Heart right ventricle (tissue), 16 donors: ENCODE measurements at regions not wholly inside any gene's neighbourhood (a gene's known extent, or its start where the extent isn't known, plus 50 kb on each side); places are given as distances from the start of the nearest gene placed in this dataset.

Experiments
- ATAC-seq, 8 donors: fragments of 200-7000 bp; cut with Tn5 transposase; one replicate each; pipeline ENCODE4 v1.9.1; 2020; ENCODE audit warnings: mild to moderate bottlenecking in 8 of 8, moderate library complexity in 8 of 8, moderate number of reproducible peaks in 1 of 8
- DNase-seq, 2 donors: peaks; one replicate each; pipeline ENCODE4 v3.0.0-alpha.2; 2020
- H3K27ac ChIP-seq, 10 donors: fragments of 200-600 bp; sonication (generic) in 2 of 10; one replicate each; pipeline versions ENCODE4 v1.5.0 to v1.8.0; 2020 to 2022; ENCODE audit warnings: mild to moderate bottlenecking in 3 of 10
- H3K27me3 ChIP-seq, 7 donors: fragments of 200-600 bp; one replicate each; pipeline ENCODE4 v1.8.0; 2021 to 2022; ENCODE audit warnings: mild to moderate bottlenecking in 2 of 7
- H3K36me3 ChIP-seq, 9 donors: fragments of 200-600 bp; sonication (generic) in 1 of 9; one replicate each; pipeline versions ENCODE4 v1.5.0 to v1.8.0; 2020 to 2022; ENCODE audit warnings: mild to moderate bottlenecking in 2 of 9
- H3K4me1 ChIP-seq, 9 donors: fragments of 200-600 bp; sonication (generic) in 1 of 9; one replicate each; pipeline versions ENCODE4 v1.5.0 to v1.8.0; 2020 to 2022; ENCODE audit warnings: mild to moderate bottlenecking in 4 of 9
- H3K4me3 ChIP-seq, 10 donors: fragments of 200-600 bp; sonication (generic) in 2 of 10; one replicate each; pipeline versions ENCODE4 v1.5.0 to v1.8.0; 2020 to 2022; ENCODE audit warnings: mild to moderate bottlenecking in 7 of 10, moderate library complexity in 2 of 10
- H3K9me3 ChIP-seq, 11 donors: fragments of 200-600 bp in 10 of 11; sonication (generic) in 2 of 11; one replicate each; pipeline versions ENCODE4 v1.5.0 to v1.8.0; 2013 to 2022; ENCODE audit warnings: mild to moderate bottlenecking in 2 of 11, control low read depth in 1 of 11, moderate library complexity in 1 of 11
- CTCF ChIP-seq, 9 donors: fragments of 200-600 bp; sonication (generic) in 2 of 9; IDR thresholded peaks; one replicate each; pipeline versions ENCODE4 v1.5.0 to v1.8.0; 2021 to 2022; ENCODE audit warnings: antibody characterized with exemption in 9 of 9, mild to moderate bottlenecking in 5 of 9, moderate library complexity in 1 of 9
- WGBS, 2 donors: extraction: QIAGEN DNeasy Blood & Tissue Kit; methylation state at CpG; one replicate each; pipeline ENCODE4 v1.1.7; 2013; ENCODE audit warnings: inconsistent platforms in 1 of 2; 5-methylcytosine and 5-hydroxymethylcytosine counted together
- intact Hi-C, 10 donors: fragments of 100-400 bp; cut with DNase I; formaldehyde crosslinking; loops; one replicate each; pipeline versions ENCODE4 v1.11.1 to v1.14.2; 2022
- donor health status: Arrhythmogenic right ventricular cardiomyopathy.
- donor health status: ischemic (EF 13 %, LVEDD 7.1; RV severe dilation, severe dysfunction).
- donor health status: healthy with polysubstance abuse.
- donor health status: DM: no; HTN: yes; CAD: no.
- donor health status: DM: no; HTN: no; CAD: no.
- donor health status: ischemic (EF 25% LVEDD 6.9; RV normal size, moderate dysfunction).
- donor health status: ischemic (EF 25% LVEDD 5.7; RV mildly dilated, moderate dysfunction).
- donor health status: healthy.
- donor health status: DM: yes; HTN: yes; CAD: no.
- donor health status: Ischemic cardiomyopathy.
- donor health status: ischemic (EF 35%, LVEDD 5.7; RV mildly dilated, moderate dysfunction).
- donor health status: nonischemic (EF 11% LVEDD 7.7; RV severe dilation, severe dysfunction).
- donor health status: DM: yes; HTN: yes; CAD: no.
- donor health status: PGD.
- donor health status: ischemic (EF 29% LVEDD 5.4; RV normal size, mild dysfunction).
- donor health status: nonischemic (EF 23%, LVEDD 6.1; RV moderate dilation, normal function).

- 93% methylated on average over 7 of the region's 7 CpGs for WGBS, 2 donors
- no peak for DNase-seq
- intact Hi-C loops = no loop called here
Measured at GRCh38 chr18:78838183-78838582, 141.4 kb upstream of the SALL3 start.

GRCh38 chr18:78849046-78849445 lies 130.6 kb upstream of the SALL3 start:
- peaks cover 0 to 38% (median 11%) of the 10 kb centered on the region in 11 donors for H3K9me3 ChIP-seq
- H3K4me1 ChIP-seq = no peaks in the 10 kb centered on the region
- DNase-seq (no peak), ATAC-seq (no peak)
- no peaks in the 10 kb centered on the region for H3K36me3 ChIP-seq
- H3K4me3 ChIP-seq = no peak overlapping the region
- no peak for TF ChIP-seq CTCF (IDR thresholded peaks at IDR 0.05)
- H3K27ac ChIP-seq = no peak overlapping the region
- intact Hi-C loops = no loop called here
- no peaks in the 10 kb centered on the region for H3K27me3 ChIP-seq
- WGBS, 2 donors = 83% methylated on average over 5 of the region's 5 CpGs

More at GRCh38 chr18:78838183-78838582, 141.4 kb upstream of the SALL3 start:
- no peaks in the 10 kb centered on the region for H3K36me3 ChIP-seq
- H3K9me3 ChIP-seq = peaks cover 0 to 8% (median 0%) of the 10 kb centered on the region in 11 donors
- no peaks in the 10 kb centered on the region for H3K4me1 ChIP-seq
- peaks cover 0 to 7% (median 0%) of the 10 kb centered on the region in 7 donors for H3K27me3 ChIP-seq
- no peak overlapping the region for H3K27ac ChIP-seq
- TF ChIP-seq CTCF (IDR thresholded peaks at IDR 0.05) = no peak
- no peak overlapping the region for H3K4me3 ChIP-seq
- ATAC-seq = no peak

GRCh38 chr18:78849458-78849857 lies 130.2 kb upstream of the SALL3 start:
- Histone ChIP-seq H3K36me3 (no peaks in the 10 kb centered on the region), H3K27ac (no peak overlapping the region), H3K9me3 (peaks cover 0 to 34% (median 7%) of the 10 kb centered on the region in 11 donors), H3K4me3 (no peak overlapping the region), H3K27me3 (peaks cover 0 to under 1% (median 0%) of the 10 kb centered on the region in 7 donors), H3K4me1 (no peaks in the 10 kb centered on the region)
- TF ChIP-seq CTCF (IDR thresholded peaks at IDR 0.05) = no peak
- intact Hi-C loops = no loop called here
- 75 to 82% methylated on average over 2 of the region's 2 CpGs for WGBS, 2 donors
- no peak for ATAC-seq
- DNase-seq = no peak

- no peaks in the 10 kb centered on the region for H3K4me1 ChIP-seq
- 70 to 73% methylated on average over 3 of the region's 3 CpGs for WGBS, 2 donors
- ATAC-seq (no peak), DNase-seq (no peak)
- peaks cover 0 to 21% (median 0%) of the 10 kb centered on the region in 11 donors for H3K9me3 ChIP-seq
- no peak overlapping the region for H3K4me3 ChIP-seq
- H3K27me3 ChIP-seq = peaks cover 0 to 9% (median 3%) of the 10 kb centered on the region in 7 donors
- H3K36me3 ChIP-seq = no peaks in the 10 kb centered on the region
- intact Hi-C loops = no loop called here
- H3K27ac ChIP-seq = no peak overlapping the region
- no peak for TF ChIP-seq CTCF (IDR thresholded peaks at IDR 0.05)
Measured at GRCh38 chr18:78853341-78853740, 126.3 kb upstream of the SALL3 start.
